CD14-positive monocyte (primary cell): ENCODE measurements at regions not wholly inside any gene's neighbourhood (a gene's known extent, or its start where the extent isn't known, plus 50 kb on each side); places are given as distances from the start of the nearest gene placed in this dataset.

ENCODE experiments used
- DNase-seq, 3 donors: peaks; one replicate each; pipeline ENCODE4 v3.0.0-alpha.2; 2011 to 2022
- H2AFZ ChIP-seq: 2 replicates; pipeline ENCODE4 v1.6.0; 2012; ENCODE audit warnings: mild to moderate bottlenecking, low read depth, low read length, inconsistent platforms; ENCODE audit not compliant: insufficient read depth, poor library complexity, severe bottlenecking
- H3K27ac ChIP-seq, 2 donors: 1 replicate in 1 of 2; 2 replicates in 1 of 2; pipeline ENCODE4 v1.5.1; 2012 to 2013; ENCODE audit warnings: low read length in 2 of 2, control low read depth in 1 of 2, inconsistent platforms in 1 of 2, low read depth in 1 of 2, mild to moderate bottlenecking in 1 of 2
- H3K27me3 ChIP-seq, 2 donors: one replicate each; pipeline versions ENCODE4 v1.6.0 to v1.6.1; 2011 to 2013; ENCODE audit warnings: low read length in 2 of 2; ENCODE audit not compliant: control insufficient read depth in 2 of 2, insufficient read depth in 2 of 2
- H3K36me3 ChIP-seq, 2 donors: replicated peaks in 1 of 2; 1 replicate in 1 of 2; 2 replicates in 1 of 2; pipeline versions ENCODE4 v1.5.1 to v1.6.1; 2012 to 2013; ENCODE audit warnings: low read length in 2 of 2, control low read depth in 1 of 2, inconsistent platforms in 1 of 2, mild to moderate bottlenecking in 1 of 2; ENCODE audit not compliant: insufficient read depth in 2 of 2, control insufficient read depth in 1 of 2
- H3K4me1 ChIP-seq, 2 donors: 1 replicate in 1 of 2; 2 replicates in 1 of 2; pipeline versions ENCODE4 v1.5.1 to v1.6.1; 2012 to 2013; ENCODE audit warnings: low read length in 2 of 2, control low read depth in 1 of 2, inconsistent platforms in 1 of 2, mild to moderate bottlenecking in 1 of 2, moderate library complexity in 1 of 2; ENCODE audit not compliant: insufficient read depth in 2 of 2, control insufficient read depth in 1 of 2
- H3K4me2 ChIP-seq: replicated peaks from 2 replicates; pipeline ENCODE3; 2012; ENCODE audit warnings: low read length, moderate library complexity, mild to moderate bottlenecking; ENCODE audit not compliant: poor library complexity, severe bottlenecking; ENCODE audit errors: extremely low read depth
- H3K4me3 ChIP-seq, 3 experiments: fragments of 200-600 bp in 1 of 3; sonication (generic) in 1 of 3; replicated peaks in 1 of 3; 1 replicate in 2 of 3; 2 replicates in 1 of 3; pipeline ENCODE4 v1.5.1; 2011 to 2013; ENCODE audit warnings: low read length in 3 of 3, mild to moderate bottlenecking in 3 of 3, control low read depth in 2 of 3, low read depth in 2 of 3, inconsistent platforms in 1 of 3, moderate library complexity in 1 of 3
- H3K79me2 ChIP-seq: 2 replicates; pipeline ENCODE4 v1.6.0; 2012; ENCODE audit warnings: mild to moderate bottlenecking, control low read depth, inconsistent platforms, low read length, moderate library complexity; ENCODE audit not compliant: insufficient read depth
- H3K9ac ChIP-seq: 2 replicates; pipeline ENCODE4 v1.6.0; 2017; ENCODE audit warnings: low read length, mild to moderate bottlenecking; ENCODE audit not compliant: insufficient read depth, poor library complexity, severe bottlenecking
- H3K9me3 ChIP-seq, 2 donors: replicated peaks in 1 of 2; 1 replicate in 1 of 2; 2 replicates in 1 of 2; pipeline versions ENCODE4 v1.5.1 to v1.6.1; 2012 to 2013; ENCODE audit warnings: low read length in 2 of 2, control low read depth in 1 of 2; ENCODE audit not compliant: control insufficient read depth in 1 of 2, insufficient read depth in 1 of 2
- H4K20me1 ChIP-seq: 2 replicates; pipeline ENCODE4 v1.6.0; 2012; ENCODE audit warnings: mild to moderate bottlenecking, low read length, control low read depth, moderate library complexity; ENCODE audit not compliant: insufficient read depth
- H3K27ac Mint-ChIP-seq, 7 donors: one replicate each; pipeline ENCODE4 v1.8.0; 2020; ENCODE audit warnings: mild to moderate bottlenecking in 7 of 7, mixed read lengths in 7 of 7, moderate library complexity in 6 of 7, inconsistent platforms in 2 of 7
- H3K27me3 Mint-ChIP-seq, 3 donors: one replicate each; pipeline ENCODE4 v1.8.0; 2021 to 2022; ENCODE audit warnings: low read depth in 3 of 3, mild to moderate bottlenecking in 3 of 3, mixed read lengths in 3 of 3, moderate library complexity in 3 of 3, inconsistent platforms in 1 of 3
- H3K36me3 Mint-ChIP-seq, 2 donors: one replicate each; pipeline ENCODE4 v1.8.0; 2020; ENCODE audit warnings: mixed read lengths in 2 of 2, inconsistent platforms in 1 of 2, mild to moderate bottlenecking in 1 of 2
- H3K4me1 Mint-ChIP-seq: one replicate; pipeline ENCODE4 v1.8.0; 2020; ENCODE audit warnings: mild to moderate bottlenecking, mixed read lengths
- H3K4me3 Mint-ChIP-seq, 2 donors: one replicate each; pipeline ENCODE4 v1.8.0; 2020; ENCODE audit warnings: mild to moderate bottlenecking in 2 of 2, mixed read lengths in 2 of 2, moderate library complexity in 1 of 2
- H3K9me3 Mint-ChIP-seq, 7 donors: one replicate each; pipeline ENCODE4 v1.8.0; 2020 to 2022; ENCODE audit warnings: mixed read lengths in 7 of 7, mild to moderate bottlenecking in 6 of 7, moderate library complexity in 6 of 7, inconsistent platforms in 2 of 7
- WGBS: methylation state at CpG from one replicate; pipeline ENCODE4 v1.1.5; 2013; ENCODE audit warnings: missing lambda C conversion rate; ENCODE audit not compliant: insufficient coverage; 5-methylcytosine and 5-hydroxymethylcytosine counted together
- intact Hi-C, 2 donors: fragments of 100-400 bp; cut with micrococcal nuclease; formaldehyde crosslinking; loops; one replicate each; pipeline versions ENCODE4 v1.15.0 to v1.15.1; 2023
- TF ChIP-seq, protein P1 (sequence below): fragments of 200-600 bp; IDR thresholded peaks from one replicate; pipeline ENCODE4 v1.8.0; 2022; ENCODE audit warnings: antibody characterized with exemption, mild to moderate bottlenecking

DNA sequence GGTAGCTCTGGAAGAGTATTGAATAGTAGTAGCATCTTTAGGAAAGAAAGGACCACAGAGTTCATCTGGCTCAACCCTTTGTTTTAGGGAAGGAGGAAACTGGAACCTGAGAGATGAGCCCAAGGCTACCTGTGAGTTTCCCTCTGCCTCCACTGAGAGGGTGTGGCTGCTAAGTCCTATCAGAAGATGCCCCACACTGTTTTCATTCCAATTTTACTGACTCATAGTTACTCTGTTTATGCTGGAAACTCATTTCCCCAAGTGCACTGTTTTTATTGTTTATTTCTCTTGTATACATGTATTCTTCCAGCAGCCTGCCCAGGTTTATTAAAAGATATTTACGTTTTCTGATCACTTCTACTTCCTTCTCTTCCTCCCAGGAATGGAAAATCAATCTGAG, 127.4 kb upstream of the ARHGAP5 start:
- Mint-ChIP-seq H3K4me1 (no peaks in the 10 kb centered on the region), H3K27ac (no peak overlapping the region), H3K27me3 (peaks cover 0 to 9% (median 4%) of the 10 kb centered on the region in 3 donors), H3K4me3 (no peak overlapping the region), H3K36me3 (no peaks in the 10 kb centered on the region), H3K9me3 (peaks cover 0 to 2% (median 0%) of the 10 kb centered on the region in 7 donors)
- intact Hi-C loops, result no loop called here
- H3K79me2 ChIP-seq, result no peaks in the 10 kb centered on the region
- no peaks in the 10 kb centered on the region for H3K9me3 ChIP-seq
- H3K36me3 ChIP-seq, result no peaks in the 10 kb centered on the region
- no peak overlapping the region for H3K9ac ChIP-seq
- DNase-seq, result no peak
- no CpG with 5 or more reads among the region's 1 CpG for WGBS
- H3K4me1 ChIP-seq, result no peaks in the 10 kb centered on the region
- no peaks in the 10 kb centered on the region for H4K20me1 ChIP-seq
- H2AFZ ChIP-seq, result no peak overlapping the region
- no peaks in the 10 kb centered on the region for H3K27me3 ChIP-seq
- TF ChIP-seq, protein P1, sequence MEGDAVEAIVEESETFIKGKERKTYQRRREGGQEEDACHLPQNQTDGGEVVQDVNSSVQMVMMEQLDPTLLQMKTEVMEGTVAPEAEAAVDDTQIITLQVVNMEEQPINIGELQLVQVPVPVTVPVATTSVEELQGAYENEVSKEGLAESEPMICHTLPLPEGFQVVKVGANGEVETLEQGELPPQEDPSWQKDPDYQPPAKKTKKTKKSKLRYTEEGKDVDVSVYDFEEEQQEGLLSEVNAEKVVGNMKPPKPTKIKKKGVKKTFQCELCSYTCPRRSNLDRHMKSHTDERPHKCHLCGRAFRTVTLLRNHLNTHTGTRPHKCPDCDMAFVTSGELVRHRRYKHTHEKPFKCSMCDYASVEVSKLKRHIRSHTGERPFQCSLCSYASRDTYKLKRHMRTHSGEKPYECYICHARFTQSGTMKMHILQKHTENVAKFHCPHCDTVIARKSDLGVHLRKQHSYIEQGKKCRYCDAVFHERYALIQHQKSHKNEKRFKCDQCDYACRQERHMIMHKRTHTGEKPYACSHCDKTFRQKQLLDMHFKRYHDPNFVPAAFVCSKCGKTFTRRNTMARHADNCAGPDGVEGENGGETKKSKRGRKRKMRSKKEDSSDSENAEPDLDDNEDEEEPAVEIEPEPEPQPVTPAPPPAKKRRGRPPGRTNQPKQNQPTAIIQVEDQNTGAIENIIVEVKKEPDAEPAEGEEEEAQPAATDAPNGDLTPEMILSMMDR, result no peak
- H3K4me2 ChIP-seq, result no peak overlapping the region
- H3K4me3 ChIP-seq, result no peak overlapping the region
- H3K27ac ChIP-seq, result no peak overlapping the region

DNA sequence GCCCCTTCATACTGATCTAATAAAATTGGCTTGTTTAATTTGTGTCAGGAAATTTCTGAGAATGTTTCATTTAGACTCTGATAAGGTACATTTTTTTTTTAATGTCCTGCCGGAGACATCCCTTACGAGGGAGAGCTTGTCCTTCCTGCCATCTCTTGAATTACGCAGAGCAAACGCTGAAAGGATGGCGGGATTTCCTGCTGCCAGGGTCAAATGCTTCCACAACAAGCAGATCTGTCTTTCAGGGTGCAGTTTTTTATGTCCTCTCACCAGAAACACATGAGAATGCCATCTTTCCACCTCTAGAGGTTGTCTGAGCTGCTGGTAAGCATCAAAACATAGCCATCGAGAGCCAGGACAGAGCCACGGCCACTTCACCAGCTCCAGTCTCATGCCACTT, 126.8 kb upstream of the ARHGAP5 start:
- WGBS, result 79% methylated on average over 5 of the region's 7 CpGs
- Mint-ChIP-seq H3K4me1 (no peaks in the 10 kb centered on the region), H3K27ac (no peak overlapping the region)

More for the DNA sequence above, 126.8 kb upstream of the ARHGAP5 start:
- Mint-ChIP-seq H3K9me3 (peaks cover 0 to 2% (median 0%) of the 10 kb centered on the region in 7 donors), H3K4me3 (no peak overlapping the region), H3K27me3 (peaks cover 0 to 8% (median 4%) of the 10 kb centered on the region in 3 donors), H3K36me3 (no peaks in the 10 kb centered on the region)
- no peak for DNase-seq
- Histone ChIP-seq H3K36me3 (no peaks in the 10 kb centered on the region), H4K20me1 (no peaks in the 10 kb centered on the region), H3K4me2 (no peak overlapping the region), H3K79me2 (no peaks in the 10 kb centered on the region), H3K9ac (no peak overlapping the region), H3K4me3 (no peak overlapping the region), H3K27me3 (no peaks in the 10 kb centered on the region), H3K9me3 (no peaks in the 10 kb centered on the region), H3K4me1 (no peaks in the 10 kb centered on the region), H3K27ac (no peak overlapping the region), H2AFZ (no peak overlapping the region)
- TF ChIP-seq, protein P1, result no peak
- intact Hi-C loops, result no loop called here
